GM12878 (cell line): ENCODE measurements at regions not wholly inside any gene's neighbourhood (a gene's known extent, or its start where the extent isn't known, plus 50 kb on each side); places are given as distances from the start of the nearest gene placed in this dataset.

Experiments
- EP300 ChIP-seq, 2 experiments: fragments of 150-350 bp in 1 of 2; IDR thresholded peaks; 2 replicates each; pipeline ENCODE4 v1.6.1; 2011 to 2012; ENCODE audit warnings: low read depth in 2 of 2, low read length in 2 of 2, borderline replicate concordance in 1 of 2, improper control_type of control experiment in 1 of 2, inconsistent platforms in 1 of 2; ENCODE audit not compliant: control insufficient read depth in 1 of 2
- SUZ12 ChIP-seq: fragments of 200-600 bp; sonication (generic); IDR thresholded peaks from one replicate; pipeline ENCODE4 v1.6.1; 2018; ENCODE audit warnings: antibody characterized with exemption, mild to moderate bottlenecking; ENCODE audit not compliant: unreplicated experiment
- TF ChIP-seq, protein P1 (sequence below): IDR thresholded peaks from 2 replicates; pipeline ENCODE4 v1.6.1; 2012; ENCODE audit warnings: low read length, inconsistent platforms
- TF ChIP-seq, protein P2 (sequence below): IDR thresholded peaks from 2 replicates; pipeline ENCODE4 v1.6.1; 2011; ENCODE audit warnings: low read depth, mild to moderate bottlenecking, low read length, moderate library complexity, borderline replicate concordance; ENCODE audit errors: extremely low read depth
- TF ChIP-seq, protein P3 (sequence below): fragments of 450-650 bp; IDR thresholded peaks from 2 replicates; pipeline ENCODE4 v1.6.1; 2017; ENCODE audit warnings: mild to moderate bottlenecking, moderate library complexity

DNA sequence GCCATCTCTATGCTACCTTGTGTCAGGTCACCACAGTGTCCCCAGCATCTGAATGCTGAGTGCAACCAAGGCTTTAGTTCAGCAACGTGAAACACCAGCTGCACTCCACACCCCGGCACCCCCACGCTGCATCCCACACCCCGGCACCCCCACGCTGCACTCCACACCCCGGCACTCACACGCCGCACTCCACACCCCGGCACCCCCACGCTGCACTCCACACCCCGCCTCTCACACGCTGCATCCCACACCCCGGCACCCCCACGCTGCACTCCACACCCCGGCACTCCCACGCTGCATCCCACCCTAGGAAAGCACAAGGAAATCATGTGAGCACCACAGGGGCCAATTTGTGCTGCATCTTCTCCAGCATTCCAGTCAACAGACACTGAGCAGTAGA lies 199.8 kb upstream of the FRG1 start:
- TF ChIP-seq, protein P1, sequence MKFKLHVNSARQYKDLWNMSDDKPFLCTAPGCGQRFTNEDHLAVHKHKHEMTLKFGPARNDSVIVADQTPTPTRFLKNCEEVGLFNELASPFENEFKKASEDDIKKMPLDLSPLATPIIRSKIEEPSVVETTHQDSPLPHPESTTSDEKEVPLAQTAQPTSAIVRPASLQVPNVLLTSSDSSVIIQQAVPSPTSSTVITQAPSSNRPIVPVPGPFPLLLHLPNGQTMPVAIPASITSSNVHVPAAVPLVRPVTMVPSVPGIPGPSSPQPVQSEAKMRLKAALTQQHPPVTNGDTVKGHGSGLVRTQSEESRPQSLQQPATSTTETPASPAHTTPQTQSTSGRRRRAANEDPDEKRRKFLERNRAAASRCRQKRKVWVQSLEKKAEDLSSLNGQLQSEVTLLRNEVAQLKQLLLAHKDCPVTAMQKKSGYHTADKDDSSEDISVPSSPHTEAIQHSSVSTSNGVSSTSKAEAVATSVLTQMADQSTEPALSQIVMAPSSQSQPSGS = no peak
- TF ChIP-seq, protein P2, sequence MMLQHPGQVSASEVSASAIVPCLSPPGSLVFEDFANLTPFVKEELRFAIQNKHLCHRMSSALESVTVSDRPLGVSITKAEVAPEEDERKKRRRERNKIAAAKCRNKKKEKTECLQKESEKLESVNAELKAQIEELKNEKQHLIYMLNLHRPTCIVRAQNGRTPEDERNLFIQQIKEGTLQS = no peak
- TF ChIP-seq SUZ12 (no peak), EP300 (IDR thresholded peaks at IDR 0.05; ENCODE audit: borderline replicate concordance in 1 of 2, control insufficient read depth in 1 of 2, low read depth in 2 of 2, low read length in 2 of 2) (no peak)
- TF ChIP-seq, protein P3, sequence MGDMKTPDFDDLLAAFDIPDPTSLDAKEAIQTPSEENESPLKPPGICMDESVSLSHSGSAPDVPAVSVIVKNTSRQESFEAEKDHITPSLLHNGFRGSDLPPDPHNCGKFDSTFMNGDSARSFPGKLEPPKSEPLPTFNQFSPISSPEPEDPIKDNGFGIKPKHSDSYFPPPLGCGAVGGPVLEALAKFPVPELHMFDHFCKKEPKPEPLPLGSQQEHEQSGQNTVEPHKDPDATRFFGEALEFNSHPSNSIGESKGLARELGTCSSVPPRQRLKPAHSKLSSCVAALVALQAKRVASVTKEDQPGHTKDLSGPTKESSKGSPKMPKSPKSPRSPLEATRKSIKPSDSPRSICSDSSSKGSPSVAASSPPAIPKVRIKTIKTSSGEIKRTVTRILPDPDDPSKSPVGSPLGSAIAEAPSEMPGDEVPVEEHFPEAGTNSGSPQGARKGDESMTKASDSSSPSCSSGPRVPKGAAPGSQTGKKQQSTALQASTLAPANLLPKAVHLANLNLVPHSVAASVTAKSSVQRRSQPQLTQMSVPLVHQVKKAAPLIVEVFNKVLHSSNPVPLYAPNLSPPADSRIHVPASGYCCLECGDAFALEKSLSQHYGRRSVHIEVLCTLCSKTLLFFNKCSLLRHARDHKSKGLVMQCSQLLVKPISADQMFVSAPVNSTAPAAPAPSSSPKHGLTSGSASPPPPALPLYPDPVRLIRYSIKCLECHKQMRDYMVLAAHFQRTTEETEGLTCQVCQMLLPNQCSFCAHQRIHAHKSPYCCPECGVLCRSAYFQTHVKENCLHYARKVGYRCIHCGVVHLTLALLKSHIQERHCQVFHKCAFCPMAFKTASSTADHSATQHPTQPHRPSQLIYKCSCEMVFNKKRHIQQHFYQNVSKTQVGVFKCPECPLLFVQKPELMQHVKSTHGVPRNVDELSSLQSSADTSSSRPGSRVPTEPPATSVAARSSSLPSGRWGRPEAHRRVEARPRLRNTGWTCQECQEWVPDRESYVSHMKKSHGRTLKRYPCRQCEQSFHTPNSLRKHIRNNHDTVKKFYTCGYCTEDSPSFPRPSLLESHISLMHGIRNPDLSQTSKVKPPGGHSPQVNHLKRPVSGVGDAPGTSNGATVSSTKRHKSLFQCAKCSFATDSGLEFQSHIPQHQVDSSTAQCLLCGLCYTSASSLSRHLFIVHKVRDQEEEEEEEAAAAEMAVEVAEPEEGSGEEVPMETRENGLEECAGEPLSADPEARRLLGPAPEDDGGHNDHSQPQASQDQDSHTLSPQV = no peak
